CD14-positive monocyte (primary cell): ENCODE measurements at regions not wholly inside any gene's neighbourhood (a gene's known extent, or its start where the extent isn't known, plus 50 kb on each side); places are given as distances from the start of the nearest gene placed in this dataset.

Experiments
- DNase-seq, 3 donors: peaks; one replicate each; pipeline ENCODE4 v3.0.0-alpha.2; 2011 to 2022
- H2AFZ ChIP-seq: 2 replicates; pipeline ENCODE4 v1.6.0; 2012; ENCODE audit warnings: mild to moderate bottlenecking, low read depth, low read length, inconsistent platforms; ENCODE audit not compliant: insufficient read depth, poor library complexity, severe bottlenecking
- H3K27ac ChIP-seq, 2 donors: 1 replicate in 1 of 2; 2 replicates in 1 of 2; pipeline ENCODE4 v1.5.1; 2012 to 2013; ENCODE audit warnings: low read length in 2 of 2, control low read depth in 1 of 2, inconsistent platforms in 1 of 2, low read depth in 1 of 2, mild to moderate bottlenecking in 1 of 2
- H3K27me3 ChIP-seq, 2 donors: one replicate each; pipeline versions ENCODE4 v1.6.0 to v1.6.1; 2011 to 2013; ENCODE audit warnings: low read length in 2 of 2; ENCODE audit not compliant: control insufficient read depth in 2 of 2, insufficient read depth in 2 of 2
- H3K36me3 ChIP-seq, 2 donors: replicated peaks in 1 of 2; 1 replicate in 1 of 2; 2 replicates in 1 of 2; pipeline versions ENCODE4 v1.5.1 to v1.6.1; 2012 to 2013; ENCODE audit warnings: low read length in 2 of 2, control low read depth in 1 of 2, inconsistent platforms in 1 of 2, mild to moderate bottlenecking in 1 of 2; ENCODE audit not compliant: insufficient read depth in 2 of 2, control insufficient read depth in 1 of 2
- H3K4me1 ChIP-seq, 2 donors: 1 replicate in 1 of 2; 2 replicates in 1 of 2; pipeline versions ENCODE4 v1.5.1 to v1.6.1; 2012 to 2013; ENCODE audit warnings: low read length in 2 of 2, control low read depth in 1 of 2, inconsistent platforms in 1 of 2, mild to moderate bottlenecking in 1 of 2, moderate library complexity in 1 of 2; ENCODE audit not compliant: insufficient read depth in 2 of 2, control insufficient read depth in 1 of 2
- H3K4me2 ChIP-seq: replicated peaks from 2 replicates; pipeline ENCODE3; 2012; ENCODE audit warnings: low read length, moderate library complexity, mild to moderate bottlenecking; ENCODE audit not compliant: poor library complexity, severe bottlenecking; ENCODE audit errors: extremely low read depth
- H3K4me3 ChIP-seq, 3 experiments: fragments of 200-600 bp in 1 of 3; sonication (generic) in 1 of 3; replicated peaks in 1 of 3; 1 replicate in 2 of 3; 2 replicates in 1 of 3; pipeline ENCODE4 v1.5.1; 2011 to 2013; ENCODE audit warnings: low read length in 3 of 3, mild to moderate bottlenecking in 3 of 3, control low read depth in 2 of 3, low read depth in 2 of 3, inconsistent platforms in 1 of 3, moderate library complexity in 1 of 3
- H3K79me2 ChIP-seq: 2 replicates; pipeline ENCODE4 v1.6.0; 2012; ENCODE audit warnings: mild to moderate bottlenecking, control low read depth, inconsistent platforms, low read length, moderate library complexity; ENCODE audit not compliant: insufficient read depth
- H3K9ac ChIP-seq: 2 replicates; pipeline ENCODE4 v1.6.0; 2017; ENCODE audit warnings: low read length, mild to moderate bottlenecking; ENCODE audit not compliant: insufficient read depth, poor library complexity, severe bottlenecking
- H3K9me3 ChIP-seq, 2 donors: replicated peaks in 1 of 2; 1 replicate in 1 of 2; 2 replicates in 1 of 2; pipeline versions ENCODE4 v1.5.1 to v1.6.1; 2012 to 2013; ENCODE audit warnings: low read length in 2 of 2, control low read depth in 1 of 2; ENCODE audit not compliant: control insufficient read depth in 1 of 2, insufficient read depth in 1 of 2
- H4K20me1 ChIP-seq: 2 replicates; pipeline ENCODE4 v1.6.0; 2012; ENCODE audit warnings: mild to moderate bottlenecking, low read length, control low read depth, moderate library complexity; ENCODE audit not compliant: insufficient read depth
- H3K27ac Mint-ChIP-seq, 7 donors: one replicate each; pipeline ENCODE4 v1.8.0; 2020; ENCODE audit warnings: mild to moderate bottlenecking in 7 of 7, mixed read lengths in 7 of 7, moderate library complexity in 6 of 7, inconsistent platforms in 2 of 7
- H3K27me3 Mint-ChIP-seq, 3 donors: one replicate each; pipeline ENCODE4 v1.8.0; 2021 to 2022; ENCODE audit warnings: low read depth in 3 of 3, mild to moderate bottlenecking in 3 of 3, mixed read lengths in 3 of 3, moderate library complexity in 3 of 3, inconsistent platforms in 1 of 3
- H3K36me3 Mint-ChIP-seq, 2 donors: one replicate each; pipeline ENCODE4 v1.8.0; 2020; ENCODE audit warnings: mixed read lengths in 2 of 2, inconsistent platforms in 1 of 2, mild to moderate bottlenecking in 1 of 2
- H3K4me1 Mint-ChIP-seq: one replicate; pipeline ENCODE4 v1.8.0; 2020; ENCODE audit warnings: mild to moderate bottlenecking, mixed read lengths
- H3K4me3 Mint-ChIP-seq, 2 donors: one replicate each; pipeline ENCODE4 v1.8.0; 2020; ENCODE audit warnings: mild to moderate bottlenecking in 2 of 2, mixed read lengths in 2 of 2, moderate library complexity in 1 of 2
- H3K9me3 Mint-ChIP-seq, 7 donors: one replicate each; pipeline ENCODE4 v1.8.0; 2020 to 2022; ENCODE audit warnings: mixed read lengths in 7 of 7, mild to moderate bottlenecking in 6 of 7, moderate library complexity in 6 of 7, inconsistent platforms in 2 of 7
- WGBS: methylation state at CpG from one replicate; pipeline ENCODE4 v1.1.5; 2013; ENCODE audit warnings: missing lambda C conversion rate; ENCODE audit not compliant: insufficient coverage; 5-methylcytosine and 5-hydroxymethylcytosine counted together
- intact Hi-C, 2 donors: fragments of 100-400 bp; cut with micrococcal nuclease; formaldehyde crosslinking; loops; one replicate each; pipeline versions ENCODE4 v1.15.0 to v1.15.1; 2023
- TF ChIP-seq, protein P1 (sequence below): fragments of 200-600 bp; IDR thresholded peaks from one replicate; pipeline ENCODE4 v1.8.0; 2022; ENCODE audit warnings: antibody characterized with exemption, mild to moderate bottlenecking

DNA sequence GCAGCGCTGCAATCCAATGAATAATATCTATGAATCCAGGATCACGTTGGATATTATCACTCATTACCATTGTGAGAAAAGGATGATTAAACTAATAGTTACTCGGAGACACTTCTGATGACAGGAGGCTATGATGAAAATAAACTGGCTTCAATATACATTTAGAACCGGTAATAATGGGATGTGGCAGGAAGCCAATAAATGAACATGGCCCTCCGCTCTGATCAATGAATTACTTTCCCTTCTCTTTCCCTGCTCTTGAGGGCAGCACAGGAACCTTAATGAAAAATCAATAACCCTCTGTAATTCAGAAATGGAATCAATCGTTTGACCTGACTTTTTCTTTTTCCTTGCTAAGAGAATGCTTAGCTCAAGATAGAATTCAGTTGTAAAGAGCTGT, 103.9 kb upstream of the PAQR3 start:
- H3K27me3 ChIP-seq = no peaks in the 10 kb centered on the region
- Mint-ChIP-seq H3K4me1 (no peaks in the 10 kb centered on the region), H3K27ac (no peak overlapping the region), H3K36me3 (no peaks in the 10 kb centered on the region), H3K27me3 (peaks cover 0 to 2% (median 2%) of the 10 kb centered on the region in 3 donors), H3K9me3 (no peaks in the 10 kb centered on the region), H3K4me3 (no peak overlapping the region)
- no CpG with 5 or more reads among the region's 6 CpGs for WGBS
- no peak overlapping the region for H3K4me3 ChIP-seq
- H2AFZ ChIP-seq = no peak overlapping the region
- no peaks in the 10 kb centered on the region for H3K79me2 ChIP-seq
- no peaks in the 10 kb centered on the region for H3K9me3 ChIP-seq
- TF ChIP-seq, protein P1, sequence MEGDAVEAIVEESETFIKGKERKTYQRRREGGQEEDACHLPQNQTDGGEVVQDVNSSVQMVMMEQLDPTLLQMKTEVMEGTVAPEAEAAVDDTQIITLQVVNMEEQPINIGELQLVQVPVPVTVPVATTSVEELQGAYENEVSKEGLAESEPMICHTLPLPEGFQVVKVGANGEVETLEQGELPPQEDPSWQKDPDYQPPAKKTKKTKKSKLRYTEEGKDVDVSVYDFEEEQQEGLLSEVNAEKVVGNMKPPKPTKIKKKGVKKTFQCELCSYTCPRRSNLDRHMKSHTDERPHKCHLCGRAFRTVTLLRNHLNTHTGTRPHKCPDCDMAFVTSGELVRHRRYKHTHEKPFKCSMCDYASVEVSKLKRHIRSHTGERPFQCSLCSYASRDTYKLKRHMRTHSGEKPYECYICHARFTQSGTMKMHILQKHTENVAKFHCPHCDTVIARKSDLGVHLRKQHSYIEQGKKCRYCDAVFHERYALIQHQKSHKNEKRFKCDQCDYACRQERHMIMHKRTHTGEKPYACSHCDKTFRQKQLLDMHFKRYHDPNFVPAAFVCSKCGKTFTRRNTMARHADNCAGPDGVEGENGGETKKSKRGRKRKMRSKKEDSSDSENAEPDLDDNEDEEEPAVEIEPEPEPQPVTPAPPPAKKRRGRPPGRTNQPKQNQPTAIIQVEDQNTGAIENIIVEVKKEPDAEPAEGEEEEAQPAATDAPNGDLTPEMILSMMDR = no peak
- H3K4me2 ChIP-seq = no peak overlapping the region
- no peak overlapping the region for H3K9ac ChIP-seq
- H3K4me1 ChIP-seq = no peaks in the 10 kb centered on the region
- DNase-seq = no peak
- no peaks in the 10 kb centered on the region for H4K20me1 ChIP-seq
- intact Hi-C loops = no loop called here
- no peaks in the 10 kb centered on the region for H3K36me3 ChIP-seq
- no peak overlapping the region for H3K27ac ChIP-seq

DNA sequence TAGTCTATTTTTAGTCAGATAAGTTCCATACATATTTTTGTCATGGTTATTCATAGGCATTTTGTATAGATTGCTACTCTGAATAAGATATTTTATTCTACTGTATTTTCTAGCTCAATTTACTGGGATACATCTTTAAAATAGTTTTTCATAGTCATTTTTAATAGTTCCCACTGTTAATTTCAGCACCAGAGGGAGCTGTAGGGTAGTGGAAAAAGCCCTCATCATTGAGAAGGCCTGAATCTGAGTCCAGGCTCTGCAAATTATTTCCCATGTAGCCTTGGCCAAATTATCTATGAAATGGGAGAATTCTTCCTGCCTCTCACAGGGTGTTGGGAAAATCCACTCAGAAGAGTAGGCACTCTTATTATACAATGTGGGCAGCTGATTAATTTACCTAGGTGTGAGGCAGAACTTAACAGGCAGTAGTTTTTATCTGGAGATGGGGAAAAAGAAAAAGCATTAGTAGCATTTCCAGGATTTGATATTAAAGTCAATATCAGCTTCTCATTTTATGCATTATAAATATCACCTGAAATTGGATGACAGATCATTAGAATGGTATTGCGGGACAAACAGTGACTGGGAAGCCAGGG, 102.9 kb upstream of the PAQR3 start:
- Mint-ChIP-seq H3K36me3 (no peaks in the 10 kb centered on the region), H3K27me3 (peaks cover 0 to 2% (median 2%) of the 10 kb centered on the region in 3 donors), H3K27ac (no peak overlapping the region), H3K4me1 (no peaks in the 10 kb centered on the region), H3K4me3 (no peak overlapping the region), H3K9me3 (no peaks in the 10 kb centered on the region)
- no CpG with 5 or more reads among the region's 1 CpG for WGBS
- H2AFZ ChIP-seq = no peak overlapping the region
- H3K9me3 ChIP-seq = no peaks in the 10 kb centered on the region
- H3K4me3 ChIP-seq = no peak overlapping the region
- no peak overlapping the region for H3K4me2 ChIP-seq
- TF ChIP-seq, protein P1 = no peak
- no peaks in the 10 kb centered on the region for H3K36me3 ChIP-seq
- H3K9ac ChIP-seq = no peak overlapping the region
- no peaks in the 10 kb centered on the region for H3K27me3 ChIP-seq
- intact Hi-C loops = no loop called here
- DNase-seq = no peak
- no peaks in the 10 kb centered on the region for H3K4me1 ChIP-seq
- no peaks in the 10 kb centered on the region for H4K20me1 ChIP-seq
- H3K79me2 ChIP-seq = no peaks in the 10 kb centered on the region
- no peak overlapping the region for H3K27ac ChIP-seq
